Stimulated activated CD8-positive, alpha-beta memory T cell treated with anti-CD3 and anti-CD28 coated beads, Interleukin-7, amount 100 ng/mL, for 48 hours (primary cell): ENCODE measurements at regions not wholly inside any gene's neighbourhood (a gene's known extent, or its start where the extent isn't known, plus 50 kb on each side); places are given as distances from the start of the nearest gene placed in this dataset.
"Not testable (repeated sequence)": the region's sequence is repeated elsewhere in the genome, so short reads cannot be mapped to it uniquely, and the experiment has no call there.

ENCODE experiments used
- DNase-seq, 2 donors: peaks; one replicate each; pipeline ENCODE4 v3.0.0-alpha.2; 2020; ENCODE audit warnings: low read depth in 1 of 2; ENCODE audit errors: extremely low read depth in 1 of 2

GRCh38 chr5:42235837-42236236, 187.4 kb upstream of the GHR start:
- no peak for DNase-seq

DNA sequence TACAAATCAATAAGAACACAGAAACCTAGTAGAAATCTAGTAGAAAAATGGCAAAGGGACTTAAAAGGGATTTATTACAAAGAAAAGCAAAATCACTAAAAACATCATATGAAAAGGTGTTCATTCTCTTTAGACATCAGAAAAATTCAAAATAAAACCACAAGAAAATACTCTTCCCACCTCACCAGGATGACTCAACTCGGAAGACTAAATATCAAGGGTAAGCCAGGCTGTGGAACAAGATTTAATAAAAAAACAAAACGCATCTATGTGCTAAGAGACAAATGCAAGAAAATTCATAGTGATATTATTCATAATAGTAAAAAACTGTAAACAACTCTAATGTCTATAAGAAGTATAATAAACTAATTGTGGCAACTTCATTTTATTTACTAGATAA, 181.6 kb upstream of the GHR start:
- DNase-seq, result no peak

DNA sequence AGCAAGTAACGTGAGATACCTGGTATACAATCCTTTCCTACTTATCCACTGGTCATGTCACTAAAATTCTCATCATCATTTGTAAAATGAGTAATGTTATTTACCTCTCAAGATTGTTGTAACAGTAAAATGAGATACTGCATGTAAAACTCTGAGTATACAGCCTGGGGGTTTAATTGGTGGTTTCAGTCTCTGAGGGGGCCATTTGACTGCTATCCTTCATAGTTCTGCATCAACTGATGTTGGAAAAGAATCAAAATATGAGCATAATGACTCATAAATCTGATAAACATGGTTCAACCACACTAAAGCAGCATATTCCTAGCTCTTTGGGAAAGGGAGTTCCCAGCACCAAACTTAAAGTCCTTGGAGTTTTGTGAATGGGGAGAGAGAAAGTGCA, 181.0 kb upstream of the GHR start:
- DNase-seq, result no peak

GRCh38 chr5:42242881-42243485, 180.3 kb upstream of the GHR start:
- no peak for DNase-seq

DNA sequence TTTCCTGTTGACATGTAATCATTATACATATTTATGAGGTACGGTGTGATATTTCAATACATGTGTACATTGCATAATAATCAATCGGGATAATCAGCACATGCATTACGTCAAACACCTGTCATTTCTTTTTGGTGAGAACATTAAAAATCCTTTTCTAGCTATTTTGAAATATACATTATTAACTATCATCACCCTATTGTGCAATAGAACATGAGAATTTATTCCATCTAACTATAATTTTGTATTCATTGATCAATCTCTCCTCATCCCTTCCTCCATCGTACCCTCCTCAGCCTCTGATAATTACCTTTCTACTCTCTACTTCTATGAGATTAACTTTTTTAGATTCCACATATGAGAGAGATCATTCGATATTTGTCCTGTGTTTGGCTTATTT, 170.9 kb upstream of the GHR start:
- no peak for DNase-seq

DNA sequence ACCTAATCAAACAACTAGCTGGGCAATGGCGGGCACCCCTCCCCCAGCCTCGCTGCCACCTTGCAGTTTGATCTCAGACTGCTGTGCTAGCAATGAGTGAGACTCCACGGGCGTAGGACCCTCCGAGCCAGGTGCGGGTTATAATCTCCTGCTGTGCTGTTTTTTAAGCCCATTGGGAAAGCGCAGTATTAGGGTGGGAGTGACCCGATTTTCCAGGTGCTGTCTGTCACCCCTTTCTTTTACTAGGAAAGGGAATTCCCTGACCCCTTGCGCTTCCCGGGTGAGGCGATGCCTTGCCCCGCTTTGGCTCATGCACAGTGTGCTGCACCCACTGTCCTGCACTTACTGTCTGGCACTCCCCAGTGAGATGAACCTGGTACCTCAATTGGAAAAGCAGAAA, 163.3 kb upstream of the GHR start:
- DNase-seq, result not testable (repeated sequence)

- DNase-seq, result no peak
These were observed 156.1 kb upstream of the GHR start for GRCh38 chr5:42267091-42267490.

- not testable (repeated sequence) for DNase-seq
These were observed 155.1 kb upstream of the GHR start for GRCh38 chr5:42268170-42268569.

DNA sequence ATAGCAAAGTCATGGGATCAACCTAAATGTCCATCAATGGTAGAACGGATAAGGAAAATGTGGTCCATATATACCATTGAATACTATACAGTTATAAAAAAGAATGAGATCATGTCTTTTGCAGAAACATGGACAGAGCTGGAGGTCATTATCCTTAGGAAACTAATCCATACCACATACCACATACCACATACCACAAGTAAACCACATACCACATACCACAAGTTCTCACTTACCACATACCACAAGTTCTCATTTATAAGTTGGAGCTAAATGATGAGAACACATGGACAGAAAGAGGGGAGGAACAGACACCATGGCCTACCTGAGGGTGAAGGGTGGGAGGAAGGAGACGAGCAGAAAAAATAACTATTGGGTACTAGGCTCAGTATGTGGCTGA, 154.6 kb upstream of the GHR start:
- DNase-seq, result no peak

DNA sequence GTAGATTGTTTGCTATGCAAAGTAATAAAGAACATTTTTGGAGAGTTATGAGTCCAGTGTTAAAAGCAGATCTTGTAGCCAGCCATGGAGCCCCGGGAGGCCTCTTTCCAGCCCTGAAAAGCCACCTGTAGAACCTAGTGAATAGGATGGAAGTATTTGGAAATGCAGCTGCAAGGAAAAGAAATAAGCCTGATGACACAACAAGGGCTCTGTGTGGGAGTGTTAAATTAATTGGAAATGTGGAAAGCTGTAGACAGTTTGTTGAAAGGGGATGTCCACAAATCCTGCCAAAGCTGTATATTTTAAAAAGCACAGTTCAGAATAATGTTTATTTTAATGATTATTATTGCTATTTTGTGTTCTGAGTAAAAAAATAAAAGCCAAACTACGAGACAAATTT, 152.5 kb upstream of the GHR start:
- DNase-seq, result no peak

DNA sequence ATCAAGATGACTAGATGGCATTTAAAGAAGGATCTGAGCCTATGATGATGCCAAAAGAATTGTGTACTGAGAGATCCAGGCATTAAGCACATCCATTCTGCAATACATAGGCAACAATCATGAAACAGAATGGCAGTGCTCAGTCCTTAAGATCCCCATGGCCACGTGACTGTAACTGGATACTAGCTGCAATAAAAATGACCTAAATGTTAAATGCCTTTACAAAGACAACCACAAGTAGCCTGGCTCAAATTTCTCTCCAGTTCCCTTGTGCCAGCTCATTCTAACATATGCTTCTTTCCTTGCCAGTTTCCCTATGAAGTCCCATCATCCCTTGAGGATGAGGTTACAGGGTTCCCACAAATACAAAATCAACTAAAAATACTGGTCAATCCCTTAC, 148.3 kb upstream of the GHR start:
- no peak for DNase-seq

GRCh38 chr5:42277293-42277692, 145.9 kb upstream of the GHR start:
- no peak for DNase-seq

- no peak for DNase-seq
These were observed 138.7 kb upstream of the GHR start for GRCh38 chr5:42284584-42284983.

- DNase-seq, result no peak
These were observed 138.0 kb upstream of the GHR start for GRCh38 chr5:42285230-42285629.

DNA sequence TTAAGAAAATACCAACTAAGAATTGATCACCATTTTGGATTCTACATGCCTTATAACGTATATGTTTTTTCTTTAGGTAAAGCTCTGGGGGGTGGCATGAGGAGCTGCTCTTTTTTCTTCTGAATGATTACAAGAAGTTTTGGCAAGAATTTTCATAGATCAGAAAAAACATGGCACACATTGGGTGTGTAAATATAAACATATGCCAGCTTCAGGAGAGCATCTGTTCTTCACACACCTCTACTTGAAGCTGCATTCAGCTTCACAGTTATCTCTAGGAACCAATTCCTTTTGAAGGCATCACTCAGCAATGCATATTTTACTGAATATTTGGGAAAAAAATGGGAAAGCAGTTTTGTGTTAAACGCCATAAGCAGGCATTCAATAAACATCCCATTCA, 122.7 kb upstream of the GHR start:
- DNase-seq, result no peak

- no peak for DNase-seq
These were observed 121.9 kb upstream of the GHR start for GRCh38 chr5:42301349-42301748.

DNA sequence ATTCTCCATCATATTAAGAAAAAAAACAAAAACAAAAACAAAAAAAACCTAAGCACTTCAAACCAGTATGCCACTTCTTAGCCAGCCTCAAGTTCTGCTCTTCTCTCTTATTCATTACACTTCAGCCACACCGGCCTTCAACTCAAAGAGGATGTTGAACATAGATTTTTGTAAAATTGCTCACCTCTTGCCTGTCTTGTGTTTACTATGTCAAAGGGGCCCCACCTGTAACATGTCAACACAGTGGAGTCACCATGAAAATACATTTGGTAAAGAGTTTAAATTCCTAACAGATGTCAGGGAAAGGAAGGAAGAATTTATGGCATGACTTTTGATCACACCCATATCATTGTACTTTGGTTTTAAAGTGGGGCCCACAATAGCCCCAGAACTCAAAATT, 121.1 kb upstream of the GHR start:
- DNase-seq, result no peak

GRCh38 chr5:42306287-42306686, 117.0 kb upstream of the GHR start:
- no peak for DNase-seq

DNA sequence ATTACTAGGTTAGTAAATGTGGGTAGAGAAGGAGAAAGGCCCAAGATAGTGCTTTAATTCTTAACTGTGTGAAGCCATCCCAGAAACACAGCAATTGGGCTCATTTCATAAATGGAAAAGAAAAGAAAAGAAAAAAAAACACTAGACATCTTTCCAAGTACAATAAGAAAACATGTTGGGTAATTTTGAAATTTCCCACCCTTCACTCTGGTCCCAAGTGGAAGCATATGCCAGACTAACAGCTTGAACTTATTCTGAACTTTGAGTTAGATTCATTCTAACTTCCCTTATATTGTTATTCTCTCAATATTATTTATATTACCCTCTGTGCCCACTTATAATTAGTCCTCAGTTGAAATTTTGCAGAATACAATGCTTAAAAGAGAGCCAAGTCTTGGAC, 113.4 kb upstream of the GHR start:
- DNase-seq, result no peak

DNA sequence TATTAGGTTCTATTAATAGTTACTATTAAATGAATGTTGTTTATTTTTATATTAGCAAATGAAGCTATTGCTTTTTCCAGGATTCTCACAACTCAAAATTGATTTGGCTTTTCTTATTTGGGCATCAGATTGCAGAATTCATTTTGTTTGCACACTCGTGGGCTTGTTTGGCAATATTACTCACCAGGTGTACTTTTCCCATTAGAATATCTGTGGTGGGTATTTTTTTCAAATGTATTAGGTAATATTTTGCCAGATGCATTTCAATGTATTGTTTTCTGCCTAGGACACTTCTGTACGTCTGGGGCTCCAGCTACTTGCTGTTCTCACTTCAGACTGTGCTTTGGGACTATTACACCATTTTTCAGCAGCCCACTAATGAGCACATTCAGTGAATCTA, 108.0 kb upstream of the GHR start:
- no peak for DNase-seq

- DNase-seq, result no peak
These were observed 105.7 kb upstream of the GHR start for GRCh38 chr5:42317575-42317974.

- DNase-seq, result not testable (repeated sequence)
These were observed 103.7 kb upstream of the GHR start for GRCh38 chr5:42319546-42319945.

DNA sequence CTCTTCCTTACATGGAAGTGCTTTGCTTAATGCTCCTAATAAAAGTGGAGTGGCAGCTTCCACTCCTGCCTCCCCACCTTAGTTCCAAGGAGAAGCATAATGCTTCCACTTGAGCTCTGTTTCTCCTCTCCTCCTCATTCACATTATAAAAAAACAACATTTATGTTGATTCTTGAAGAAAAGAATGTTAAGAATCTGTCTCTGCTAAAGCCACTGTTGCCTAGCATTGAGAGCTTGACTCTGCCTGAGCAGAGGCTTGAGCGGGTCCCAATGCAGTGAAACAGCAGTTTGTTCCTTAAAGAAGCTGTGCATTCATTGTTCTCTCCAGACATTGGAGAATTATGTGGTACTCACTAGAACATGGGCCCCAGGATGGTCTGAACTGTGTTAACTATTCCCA, 101.5 kb upstream of the GHR start:
- DNase-seq, result no peak

GRCh38 chr5:42337143-42337542, 86.1 kb upstream of the GHR start:
- DNase-seq, result no peak
